ENCODE measurements at regions not wholly inside any gene's neighbourhood (a gene's known extent, or its start where the extent isn't known, plus 50 kb on each side); places are given as distances from the start of the nearest gene placed in this dataset.

- TF ChIP-seq GATA2 (IDR thresholded peaks at IDR 0.05; ENCODE audit: low read depth, low read length) = no peak
- TF ChIP-seq GATA3 (IDR thresholded peaks at IDR 0.05; ENCODE audit: low read depth, low read length) = no peak
Measured at GRCh38 chr5:97658116-97658900, 475.3 kb upstream of the RIOK2 start.

Measured in SH-SY5Y (cell line).